ENCODE measurements at regions not wholly inside any gene's neighbourhood (a gene's known extent, or its start where the extent isn't known, plus 50 kb on each side); places are given as distances from the start of the nearest gene placed in this dataset.
A peak's percentile ranks its signal among the peaks of the same experiment; 100 is the strongest.

GRCh38 chr6:170461111-170461510 is 92.0 kb downstream of the PSMB1 start:
- no peak for DNase-seq
- POLR2A ChIA-PET, result no interaction called here
- CTCF ChIA-PET, result no interaction called here
- Mint-ChIP-seq H3K4me1 (peaks cover 7% of the 10 kb centered on the region), H3K27ac (no peak overlapping the region), H3K9me3 (peaks cover 3% of the 10 kb centered on the region), H3K27me3 (peaks cover 3% of the 10 kb centered on the region), H3K36me3 (ENCODE audit: low read depth) (no peaks in the 10 kb centered on the region), H3K4me3 (no peak overlapping the region)

GRCh38 chr6:170460641-170461040 is 92.5 kb downstream of the PSMB1 start:
- Mint-ChIP-seq H3K9me3 (peaks cover under 1% of the 10 kb centered on the region), H3K4me3 (no peak overlapping the region), H3K4me1 (peaks cover 7% of the 10 kb centered on the region), H3K27me3 (peaks cover 3% of the 10 kb centered on the region), H3K36me3 (ENCODE audit: low read depth) (no peaks in the 10 kb centered on the region), H3K27ac (no peak overlapping the region)
- ChIA-PET CTCF (no interaction called here), POLR2A (no interaction called here)
- no peak for DNase-seq

- POLR2A ChIA-PET, result no interaction called here
- Mint-ChIP-seq H3K9me3 (no peaks in the 10 kb centered on the region), H3K27ac (no peak overlapping the region), H3K36me3 (ENCODE audit: low read depth) (no peaks in the 10 kb centered on the region), H3K27me3 (peaks cover 3% of the 10 kb centered on the region), H3K4me3 (no peak overlapping the region), H3K4me1 (peaks cover 11% of the 10 kb centered on the region)
- CTCF ChIA-PET, result no interaction called here
- DNase-seq, result peak; percentile 39
Measured at GRCh38 chr6:170459451-170459850, 93.7 kb downstream of the PSMB1 start.

DNA sequence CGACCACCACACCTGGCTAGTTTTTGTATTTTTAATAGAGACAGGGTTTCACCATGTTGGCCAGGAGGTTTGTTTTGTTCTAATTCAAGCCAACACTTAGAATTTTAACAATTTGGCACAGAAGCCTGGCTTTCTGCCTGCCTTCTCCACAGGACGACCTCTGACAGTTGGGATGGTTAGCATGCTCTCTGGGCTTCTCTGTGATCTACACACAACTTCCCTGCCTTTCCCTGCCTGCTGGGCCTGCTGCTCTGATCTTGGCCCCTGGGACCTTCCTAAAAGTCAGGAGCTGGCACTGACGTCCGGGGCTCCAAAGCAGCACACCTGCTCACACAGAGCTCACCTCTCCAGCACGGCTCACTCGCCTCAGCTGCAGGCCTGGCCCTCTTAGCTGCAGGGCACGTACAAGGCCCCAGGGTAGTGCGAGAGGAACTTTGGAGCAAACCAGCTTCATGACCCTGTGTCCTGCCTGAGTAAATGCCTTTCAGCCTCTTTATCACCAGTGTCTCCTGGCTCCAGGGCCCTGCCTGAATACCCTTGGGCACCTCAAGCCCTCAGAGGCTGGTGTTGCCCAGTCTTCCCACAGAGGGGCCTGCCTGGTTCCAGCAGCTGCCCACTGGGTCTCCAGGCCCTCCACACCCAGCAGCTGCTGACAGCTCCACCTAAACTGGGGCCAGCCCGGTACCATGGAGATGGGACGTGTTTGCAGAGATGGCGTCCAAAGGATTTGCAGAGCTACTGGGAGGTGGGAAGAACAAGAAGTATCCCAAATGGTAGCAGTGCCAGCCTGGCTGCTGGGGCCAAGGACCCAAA is 96.0 kb downstream of the PSMB1 start:
- Mint-ChIP-seq H3K36me3 (ENCODE audit: low read depth) (no peaks in the 10 kb centered on the region), H3K9me3 (no peaks in the 10 kb centered on the region), H3K27ac (no peak overlapping the region), H3K4me1 (peaks cover 11% of the 10 kb centered on the region), H3K27me3 (peaks cover 3% of the 10 kb centered on the region), H3K4me3 (no peak overlapping the region)
- ChIA-PET CTCF (no interaction called here), POLR2A (no interaction called here)
- DNase-seq, result no peak

Data from activated CD4-positive, alpha-beta memory T cell treated with anti-CD3 and anti-CD28 coated beads, Interleukin-2, amount 10 ng/mL, durations not matched to agents 7 days and 5 days (primary cell).